SU-DHL-6 (cell line): ENCODE measurements at regions not wholly inside any gene's neighbourhood (a gene's known extent, or its start where the extent isn't known, plus 50 kb on each side); places are given as distances from the start of the nearest gene placed in this dataset.

Experiments used
- H2AFZ ChIP-seq: fragments of 200-600 bp; sonication (generic); 2 replicates; pipeline ENCODE4 v1.6.1; 2014; ENCODE audit warnings: low read depth, mild to moderate bottlenecking, moderate library complexity, mixed read lengths, antibody characterized with exemption, low read length; ENCODE audit not compliant: severe bottlenecking
- H3F3A ChIP-seq: fragments of 200-600 bp; shearing (Covaris generic); 2 replicates; pipeline ENCODE4 v1.6.0; 2016; ENCODE audit warnings: antibody characterized with exemption, mild to moderate bottlenecking; ENCODE audit not compliant: insufficient read depth
- H3K27ac ChIP-seq: fragments of 200-600 bp; sonication (generic); 2 replicates; pipeline ENCODE4 v1.5.1; 2016; ENCODE audit warnings: low read depth, mild to moderate bottlenecking, low read length, moderate library complexity, mixed read lengths
- H3K27me3 ChIP-seq: fragments of 200-600 bp; sonication (generic), shearing (Covaris generic); 2 replicates; pipeline ENCODE4 v1.6.0; 2014; ENCODE audit warnings: mild to moderate bottlenecking, low read length
- H3K36me3 ChIP-seq: fragments of 200-600 bp; sonication (generic); 2 replicates; pipeline ENCODE4 v1.6.1; 2014; ENCODE audit warnings: mild to moderate bottlenecking, low read length, mixed read lengths
- H3K4me2 ChIP-seq: fragments of 300-600, 200-600 bp; shearing (Covaris generic), sonication (generic); 2 replicates; pipeline ENCODE4 v1.6.0; 2014; ENCODE audit warnings: low read length, low read depth, mild to moderate bottlenecking; ENCODE audit not compliant: poor library complexity, severe bottlenecking
- H3K4me3 ChIP-seq: fragments of 200-600 bp; sonication (generic); 2 replicates; pipeline ENCODE4 v1.5.1; 2014; ENCODE audit warnings: antibody characterized with exemption, low read length, mild to moderate bottlenecking, mixed read lengths; ENCODE audit not compliant: insufficient read depth, poor library complexity, severe bottlenecking
- H3K79me2 ChIP-seq: fragments of 200-600 bp; sonication (generic); 2 replicates; pipeline ENCODE4 v1.6.1; 2014; ENCODE audit warnings: mild to moderate bottlenecking, low read length, moderate library complexity; ENCODE audit not compliant: insufficient read depth
- H3K9ac ChIP-seq: fragments of 200-600 bp; sonication (generic); 2 replicates; pipeline ENCODE4 v1.7.0; 2014; ENCODE audit warnings: mild to moderate bottlenecking, low read length
- H3K9me2 ChIP-seq: fragments of 200-600 bp; sonication (generic); replicated peaks from 2 replicates; pipeline ENCODE4 v1.6.1; 2014; ENCODE audit warnings: low read length; ENCODE audit not compliant: insufficient read depth
- H3K9me3 ChIP-seq: fragments of 200-600 bp; sonication (generic); 2 replicates; pipeline ENCODE4 v1.6.1; 2014; ENCODE audit warnings: low read length, mixed read lengths; ENCODE audit not compliant: insufficient read depth
- H4K20me1 ChIP-seq: fragments of 200-600 bp; sonication (generic); 2 replicates; pipeline ENCODE4 v1.6.1; 2014; ENCODE audit warnings: low read depth, mild to moderate bottlenecking, antibody characterized with exemption, low read length, moderate library complexity, mixed read lengths
- EZH2phosphoT487 ChIP-seq: fragments of 200-600 bp; sonication (generic), shearing (Covaris generic); conservative IDR thresholded peaks from 2 replicates; pipeline ENCODE4 v1.6.1; 2018; ENCODE audit warnings: mild to moderate bottlenecking, antibody characterized with exemption, low read length, moderate library complexity, mixed read lengths
- TF ChIP-seq, protein P1 (sequence below): fragments of 200-600 bp; sonication (generic); IDR thresholded peaks from one replicate; pipeline ENCODE4 v1.5.1; 2017; ENCODE audit warnings: antibody characterized with exemption, mild to moderate bottlenecking, low read length, moderate library complexity; ENCODE audit not compliant: insufficient read depth, poor library complexity, severe bottlenecking

DNA sequence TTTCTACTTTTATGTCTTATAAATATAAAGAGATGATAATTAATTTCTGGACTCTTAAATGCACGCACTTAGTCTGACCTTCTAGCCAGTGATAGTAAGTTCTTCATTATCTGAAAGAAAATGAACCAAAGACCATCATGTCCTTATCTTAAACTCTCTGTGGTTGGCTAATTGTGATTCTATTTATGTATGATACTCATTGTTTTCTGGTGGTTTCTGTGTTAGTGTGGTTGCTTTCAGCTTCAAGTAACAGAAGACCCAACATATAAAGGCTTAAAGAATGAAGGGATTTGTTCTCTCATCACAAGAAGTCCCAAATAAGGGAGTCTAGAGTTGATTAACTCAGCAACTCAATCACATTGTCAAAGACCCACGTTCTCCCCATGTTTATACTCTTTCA, 225.2 kb upstream of the TANK start:
- TF ChIP-seq EZH2phosphoT487 = no peak
- TF ChIP-seq, protein P1, sequence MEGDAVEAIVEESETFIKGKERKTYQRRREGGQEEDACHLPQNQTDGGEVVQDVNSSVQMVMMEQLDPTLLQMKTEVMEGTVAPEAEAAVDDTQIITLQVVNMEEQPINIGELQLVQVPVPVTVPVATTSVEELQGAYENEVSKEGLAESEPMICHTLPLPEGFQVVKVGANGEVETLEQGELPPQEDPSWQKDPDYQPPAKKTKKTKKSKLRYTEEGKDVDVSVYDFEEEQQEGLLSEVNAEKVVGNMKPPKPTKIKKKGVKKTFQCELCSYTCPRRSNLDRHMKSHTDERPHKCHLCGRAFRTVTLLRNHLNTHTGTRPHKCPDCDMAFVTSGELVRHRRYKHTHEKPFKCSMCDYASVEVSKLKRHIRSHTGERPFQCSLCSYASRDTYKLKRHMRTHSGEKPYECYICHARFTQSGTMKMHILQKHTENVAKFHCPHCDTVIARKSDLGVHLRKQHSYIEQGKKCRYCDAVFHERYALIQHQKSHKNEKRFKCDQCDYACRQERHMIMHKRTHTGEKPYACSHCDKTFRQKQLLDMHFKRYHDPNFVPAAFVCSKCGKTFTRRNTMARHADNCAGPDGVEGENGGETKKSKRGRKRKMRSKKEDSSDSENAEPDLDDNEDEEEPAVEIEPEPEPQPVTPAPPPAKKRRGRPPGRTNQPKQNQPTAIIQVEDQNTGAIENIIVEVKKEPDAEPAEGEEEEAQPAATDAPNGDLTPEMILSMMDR = no peak
- Histone ChIP-seq H3K9me3 (no peaks in the 10 kb centered on the region), H3K27ac (no peak overlapping the region), H3K9ac (no peak overlapping the region), H3K27me3 (no peaks in the 10 kb centered on the region), H4K20me1 (no peaks in the 10 kb centered on the region), H3K4me2 (no peak overlapping the region), H3F3A (no peaks in the 10 kb centered on the region), H3K36me3 (no peaks in the 10 kb centered on the region), H3K9me2 (no peaks in the 10 kb centered on the region), H2AFZ (no peak overlapping the region), H3K79me2 (no peaks in the 10 kb centered on the region), H3K4me3 (no peak overlapping the region)

DNA sequence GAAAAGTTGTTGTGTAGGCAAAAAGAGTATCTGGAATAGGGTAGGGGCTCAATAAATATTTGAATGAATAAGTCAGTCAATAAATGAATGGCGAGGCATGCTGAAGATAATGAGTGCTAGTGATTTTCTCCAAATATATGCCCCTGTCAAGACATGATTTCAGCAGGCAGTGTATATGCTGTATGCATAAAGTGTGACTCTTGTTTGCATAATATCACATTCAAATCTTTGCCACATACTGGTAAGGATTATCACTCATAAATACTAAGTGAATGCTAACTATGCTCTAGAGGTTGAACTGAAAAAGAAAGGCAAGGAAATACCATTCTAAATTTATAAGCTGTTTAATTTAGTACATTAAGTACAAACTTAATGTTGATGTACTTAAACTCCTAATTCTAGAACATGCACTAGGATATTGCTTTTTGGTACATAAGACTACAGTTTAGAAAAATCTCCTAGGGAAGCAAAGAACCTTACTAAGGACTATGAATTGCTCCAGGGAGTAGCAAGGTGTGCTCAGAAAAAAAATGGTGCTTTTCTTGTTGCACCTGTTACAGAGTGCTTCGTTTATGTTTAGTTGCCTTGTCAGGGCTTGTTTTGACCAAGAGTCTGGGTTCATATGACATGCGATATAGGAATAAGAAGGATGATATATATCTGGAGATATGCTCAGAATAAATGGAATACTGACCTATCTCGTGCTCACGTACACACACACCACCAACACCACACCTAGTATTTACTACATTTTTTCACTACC, 224.0 kb upstream of the TANK start:
- no peak overlapping the region for H2AFZ ChIP-seq
- no peaks in the 10 kb centered on the region for H3K9me2 ChIP-seq
- H3F3A ChIP-seq = no peaks in the 10 kb centered on the region
- H3K36me3 ChIP-seq = no peaks in the 10 kb centered on the region
- no peak overlapping the region for H3K4me3 ChIP-seq
- H3K9me3 ChIP-seq = no peaks in the 10 kb centered on the region
- H3K9ac ChIP-seq = no peak overlapping the region
- no peaks in the 10 kb centered on the region for H3K79me2 ChIP-seq
- no peaks in the 10 kb centered on the region for H3K27me3 ChIP-seq
- H4K20me1 ChIP-seq = no peaks in the 10 kb centered on the region
- no peak overlapping the region for H3K4me2 ChIP-seq
- TF ChIP-seq EZH2phosphoT487 = no peak
- TF ChIP-seq, protein P1 = no peak
- H3K27ac ChIP-seq = no peak overlapping the region

DNA sequence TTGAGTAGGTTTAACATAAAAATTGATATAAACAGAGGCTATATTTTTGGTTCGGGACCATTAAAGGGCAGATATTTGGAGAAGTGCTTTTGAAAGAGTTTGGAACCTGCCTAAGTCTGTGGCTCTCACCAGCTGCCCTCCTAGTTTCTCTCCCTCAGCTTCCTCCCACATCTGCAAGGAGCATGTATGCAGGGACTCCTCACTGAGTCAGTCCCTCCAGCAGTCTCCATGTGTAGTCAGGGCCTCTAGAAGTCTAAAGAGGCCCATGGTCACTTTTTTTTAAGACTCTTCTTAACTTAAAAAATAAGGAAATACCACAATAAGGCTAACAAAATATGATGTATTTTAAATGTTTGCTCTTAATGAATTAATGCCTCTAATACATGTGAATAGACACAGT, 220.0 kb upstream of the TANK start:
- Histone ChIP-seq H3K79me2 (no peaks in the 10 kb centered on the region), H3K36me3 (no peaks in the 10 kb centered on the region), H2AFZ (no peak overlapping the region), H3K9ac (no peak overlapping the region), H3K4me2 (no peak overlapping the region), H3K4me3 (no peak overlapping the region), H4K20me1 (no peaks in the 10 kb centered on the region), H3K9me3 (no peaks in the 10 kb centered on the region), H3K9me2 (no peaks in the 10 kb centered on the region), H3F3A (no peaks in the 10 kb centered on the region), H3K27me3 (no peaks in the 10 kb centered on the region), H3K27ac (no peak overlapping the region)
- TF ChIP-seq EZH2phosphoT487 = no peak
- TF ChIP-seq, protein P1 = no peak
